Body of pancreas (tissue), 4 donors: ENCODE measurements at regions not wholly inside any gene's neighbourhood (a gene's known extent, or its start where the extent isn't known, plus 50 kb on each side); places are given as distances from the start of the nearest gene placed in this dataset.

ENCODE experiments used
- CTCF ChIP-seq, 7 experiments: fragments of 450-650 bp in 4 of 7; fragments of 200-600 bp in 3 of 7; sonication (generic) in 3 of 7; IDR thresholded peaks; one replicate each; pipeline ENCODE4 v1.5.1; 2016 to 2019; ENCODE audit warnings: antibody characterized with exemption in 7 of 7
- POLR2A ChIP-seq, 3 donors: fragments of 450-650 bp; IDR thresholded peaks; one replicate each; pipeline ENCODE4 v1.6.1; 2016; ENCODE audit warnings: antibody characterized with exemption in 3 of 3, mild to moderate bottlenecking in 2 of 3

- TF ChIP-seq CTCF (IDR thresholded peaks at IDR 0.05) (no peak), POLR2A (IDR thresholded peaks at IDR 0.05) (no peak)
Observed at GRCh38 chr4:157751631-157752030, 421.2 kb downstream of the GASK1B start.
